ENCODE measurements at regions not wholly inside any gene's neighbourhood (a gene's known extent, or its start where the extent isn't known, plus 50 kb on each side); places are given as distances from the start of the nearest gene placed in this dataset.
"Not testable (repeated sequence)": the region's sequence is repeated elsewhere in the genome, so short reads cannot be mapped to it uniquely, and the experiment has no call there.

- H3K4me1 Mint-ChIP-seq = no peaks in the 10 kb centered on the region
- no peaks in the 10 kb centered on the region for H3K27me3 Mint-ChIP-seq
- ATAC-seq (peak; percentile 23), DNase-seq (no peak)
- H3K27ac Mint-ChIP-seq = no peak overlapping the region
- H3K9me3 Mint-ChIP-seq = peaks cover 0 to 12% of the 10 kb centered on the region in 2 donors
- H3K4me3 Mint-ChIP-seq = no peak overlapping the region
Observed at GRCh38 chr10:57351076-57351475, 916.6 kb downstream of the IPMK start.

DNA sequence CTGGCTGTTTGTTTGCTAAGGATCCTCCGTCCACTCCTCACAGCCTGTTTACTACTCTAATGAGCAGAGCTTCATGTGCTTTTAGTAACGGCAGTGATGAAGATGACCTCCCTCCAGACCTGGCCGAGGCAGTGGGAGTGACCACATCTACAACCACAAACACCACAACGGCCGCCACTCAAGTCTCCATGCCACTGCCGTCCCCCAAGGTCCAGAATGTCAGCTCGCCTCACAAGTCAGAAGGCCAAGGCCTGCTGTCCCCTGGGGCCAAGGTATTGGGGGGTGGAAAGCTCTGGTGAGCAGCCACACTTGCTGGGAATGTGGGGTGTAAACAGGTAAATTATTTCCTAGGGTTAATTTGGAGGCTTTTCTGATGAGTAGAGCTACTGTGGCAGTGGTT is 926.4 kb downstream of the IPMK start:
- H3K27ac Mint-ChIP-seq = peak overlapping the region in 1 of 2 donors; percentile 77
- H3K4me1 Mint-ChIP-seq = no peaks in the 10 kb centered on the region
- DNase-seq (no peak), ATAC-seq (no peak)
- no peak overlapping the region for H3K4me3 Mint-ChIP-seq
- no peaks in the 10 kb centered on the region for H3K27me3 Mint-ChIP-seq
- H3K9me3 Mint-ChIP-seq = peaks cover 8 to 12% of the 10 kb centered on the region in 2 donors

DNA sequence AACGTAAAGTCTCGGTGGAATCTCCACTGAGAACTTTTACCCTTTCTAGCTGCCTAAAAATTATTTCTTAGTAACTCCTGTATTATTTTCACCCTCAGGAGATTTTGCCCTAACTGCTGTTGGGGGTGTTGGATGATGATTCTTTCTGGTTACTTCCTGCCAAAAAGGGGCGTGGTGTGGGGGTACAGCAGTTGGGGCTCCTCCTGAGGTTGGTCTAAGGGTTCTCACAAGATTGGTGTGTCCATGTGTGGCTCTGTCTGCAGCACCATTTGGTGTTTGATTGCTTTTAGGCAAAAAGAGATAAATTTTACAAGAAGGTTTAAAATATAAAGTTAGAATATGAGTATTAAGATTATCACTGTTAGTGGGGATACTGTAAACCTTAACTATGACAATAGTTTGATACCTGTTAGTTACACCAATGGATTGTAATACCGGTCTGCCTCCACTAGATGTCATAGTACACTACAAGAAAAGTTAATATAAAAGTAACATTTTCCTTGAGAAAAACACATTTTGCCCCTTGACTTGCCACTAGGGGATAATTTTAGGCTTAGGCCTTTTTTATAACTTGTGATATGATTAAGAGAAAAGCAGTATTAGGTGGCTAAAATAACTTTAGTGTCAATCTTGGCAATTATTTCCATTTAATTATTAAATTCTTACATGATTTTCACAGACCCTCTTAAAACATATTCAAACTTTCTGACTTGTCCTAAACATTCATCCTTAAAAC is 928.7 kb downstream of the IPMK start:
- H3K27ac Mint-ChIP-seq = no peak overlapping the region
- no peak overlapping the region for H3K4me3 Mint-ChIP-seq
- H3K9me3 Mint-ChIP-seq = peaks cover under 1 to 6% of the 10 kb centered on the region in 2 donors
- ATAC-seq = no peak
- H3K4me1 Mint-ChIP-seq = no peaks in the 10 kb centered on the region
- DNase-seq = peak in 1 of 2 donors; percentile 7
- no peaks in the 10 kb centered on the region for H3K27me3 Mint-ChIP-seq

DNA sequence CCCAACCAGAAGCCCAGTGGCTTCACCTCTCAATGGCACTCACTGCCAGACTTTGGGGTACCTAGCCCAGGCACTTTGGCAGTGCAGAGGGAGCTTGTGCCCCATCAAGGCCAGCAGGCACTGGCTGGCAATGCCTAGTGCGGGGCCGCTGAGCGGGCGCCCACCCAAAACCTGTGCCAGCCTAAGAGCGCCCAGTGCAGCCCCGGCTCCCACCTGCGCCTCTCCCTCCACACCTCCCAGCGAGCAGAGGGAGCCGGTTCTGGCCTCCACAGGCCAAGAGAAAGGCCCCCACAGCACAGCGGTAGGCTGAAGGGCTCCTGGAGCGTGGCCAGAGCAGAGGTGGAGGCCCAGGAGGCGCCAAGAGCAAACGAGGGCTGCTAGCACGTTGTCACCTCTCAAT is 930.8 kb downstream of the IPMK start:
- Mint-ChIP-seq H3K27ac (no peak overlapping the region), H3K4me1 (no peaks in the 10 kb centered on the region), H3K9me3 (no peaks in the 10 kb centered on the region), H3K4me3 (no peak overlapping the region), H3K27me3 (no peaks in the 10 kb centered on the region)
- no peak for ATAC-seq
- no peak for DNase-seq

GRCh38 chr10:57336341-57336740 is 931.4 kb downstream of the IPMK start:
- H3K4me1 Mint-ChIP-seq = no peaks in the 10 kb centered on the region
- ATAC-seq (no peak), DNase-seq (no peak)
- H3K27me3 Mint-ChIP-seq = no peaks in the 10 kb centered on the region
- H3K9me3 Mint-ChIP-seq = no peaks in the 10 kb centered on the region
- no peak overlapping the region for H3K4me3 Mint-ChIP-seq
- H3K27ac Mint-ChIP-seq = no peak overlapping the region

DNA sequence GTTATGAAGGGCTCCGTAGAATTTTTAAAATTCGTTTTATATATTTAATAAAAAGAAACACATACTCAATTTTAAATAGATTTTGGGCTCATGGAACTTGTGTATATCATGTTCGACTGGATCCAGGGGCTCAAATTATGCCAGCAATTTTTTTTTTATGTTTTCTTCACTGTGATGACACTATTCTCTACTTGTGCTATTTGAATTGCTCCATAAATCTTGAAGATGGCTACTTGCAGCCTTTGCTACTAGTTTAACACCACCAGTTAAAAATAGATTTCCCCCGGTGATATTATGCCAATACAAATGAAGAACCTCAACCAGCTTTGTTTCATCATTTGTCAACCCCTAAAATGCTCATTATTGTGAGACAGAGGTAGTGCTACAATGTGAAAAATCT is 933.2 kb downstream of the IPMK start:
- no peak for DNase-seq
- no peak overlapping the region for H3K4me3 Mint-ChIP-seq
- H3K4me1 Mint-ChIP-seq = no peaks in the 10 kb centered on the region
- no peak overlapping the region for H3K27ac Mint-ChIP-seq
- H3K9me3 Mint-ChIP-seq = no peaks in the 10 kb centered on the region
- H3K27me3 Mint-ChIP-seq = no peaks in the 10 kb centered on the region
- ATAC-seq = no peak

DNA sequence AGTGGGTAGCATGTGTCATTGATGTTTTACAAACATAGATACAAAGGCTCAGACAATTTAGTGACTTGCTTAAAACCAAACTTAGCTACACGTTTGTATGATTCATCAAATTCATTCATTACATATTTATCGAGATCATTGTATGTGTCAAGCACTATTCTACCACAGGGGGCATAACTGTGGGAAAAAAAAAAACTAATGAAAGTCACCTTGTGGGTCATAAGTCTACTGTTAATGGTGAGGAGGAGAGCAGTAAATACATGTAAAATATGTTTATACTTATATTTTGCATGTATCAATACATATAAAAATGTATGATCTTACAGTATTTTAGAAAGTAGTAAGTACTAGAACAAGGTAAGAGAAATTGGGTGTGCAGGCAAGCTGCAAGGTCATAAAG is 933.8 kb downstream of the IPMK start:
- Mint-ChIP-seq H3K27ac (no peak overlapping the region), H3K9me3 (no peaks in the 10 kb centered on the region), H3K27me3 (no peaks in the 10 kb centered on the region), H3K4me3 (no peak overlapping the region), H3K4me1 (no peaks in the 10 kb centered on the region)
- ATAC-seq (no peak), DNase-seq (no peak)

GRCh38 chr10:57321400-57321854 is 946.3 kb downstream of the IPMK start:
- H3K4me3 Mint-ChIP-seq, H3K27ac Mint-ChIP-seq, H3K27me3 Mint-ChIP-seq, ATAC-seq, H3K4me1 Mint-ChIP-seq, DNase-seq, H3K9me3 Mint-ChIP-seq: not testable (repeated sequence)

DNA sequence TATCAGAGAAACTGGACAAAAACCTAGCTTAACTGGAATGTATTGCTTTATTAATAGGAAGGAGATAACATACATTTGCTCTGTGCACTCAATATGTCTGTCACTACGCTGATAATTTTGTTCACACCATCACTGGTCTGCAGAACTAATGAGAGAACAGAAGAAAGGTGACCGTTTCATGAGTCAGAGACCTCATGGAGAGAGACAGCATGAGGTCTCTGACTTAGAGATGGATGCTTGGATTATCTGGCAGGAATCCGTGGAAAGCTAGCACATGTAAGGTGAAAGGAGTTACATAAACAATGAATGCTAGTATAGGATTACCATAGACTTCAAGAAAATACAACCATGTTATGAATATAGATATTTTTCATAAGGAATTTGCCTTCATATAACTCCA is 947.3 kb downstream of the IPMK start:
- H3K4me1 Mint-ChIP-seq = no peaks in the 10 kb centered on the region
- no peaks in the 10 kb centered on the region for H3K27me3 Mint-ChIP-seq
- no peak overlapping the region for H3K27ac Mint-ChIP-seq
- no peak for DNase-seq
- peaks cover 0 to 5% of the 10 kb centered on the region in 2 donors for H3K9me3 Mint-ChIP-seq
- no peak overlapping the region for H3K4me3 Mint-ChIP-seq
- ATAC-seq = no peak

DNA sequence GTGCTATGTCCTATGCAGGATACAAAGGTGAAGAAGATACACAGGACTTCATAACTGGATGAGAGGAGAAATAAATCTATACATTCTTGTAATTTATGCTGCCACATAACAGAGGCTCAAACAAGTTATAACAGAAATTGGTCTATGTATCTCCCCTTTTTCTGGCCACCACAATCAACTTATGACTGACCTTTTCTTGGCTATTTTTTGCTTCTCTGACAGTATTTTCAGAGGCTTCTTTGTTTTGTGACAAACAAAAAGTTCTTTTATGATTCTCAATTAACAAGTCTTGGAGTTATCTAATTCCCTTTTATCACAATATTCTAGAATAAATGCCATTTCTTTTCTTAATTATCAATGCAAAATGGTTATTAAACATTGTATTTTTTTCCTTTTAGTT is 953.0 kb upstream of the ZWINT start:
- Mint-ChIP-seq H3K27me3 (no peaks in the 10 kb centered on the region), H3K4me1 (no peaks in the 10 kb centered on the region), H3K9me3 (peaks cover 0 to 9% of the 10 kb centered on the region in 2 donors), H3K27ac (no peak overlapping the region), H3K4me3 (no peak overlapping the region)
- ATAC-seq (no peak), DNase-seq (no peak)

GRCh38 chr10:57303566-57303965 is 942.5 kb upstream of the ZWINT start:
- DNase-seq (no peak), ATAC-seq (no peak)
- H3K27me3 Mint-ChIP-seq = no peaks in the 10 kb centered on the region
- no peaks in the 10 kb centered on the region for H3K4me1 Mint-ChIP-seq
- peaks cover 8 to 12% of the 10 kb centered on the region in 2 donors for H3K9me3 Mint-ChIP-seq
- H3K4me3 Mint-ChIP-seq = no peak overlapping the region
- no peak overlapping the region for H3K27ac Mint-ChIP-seq

DNA sequence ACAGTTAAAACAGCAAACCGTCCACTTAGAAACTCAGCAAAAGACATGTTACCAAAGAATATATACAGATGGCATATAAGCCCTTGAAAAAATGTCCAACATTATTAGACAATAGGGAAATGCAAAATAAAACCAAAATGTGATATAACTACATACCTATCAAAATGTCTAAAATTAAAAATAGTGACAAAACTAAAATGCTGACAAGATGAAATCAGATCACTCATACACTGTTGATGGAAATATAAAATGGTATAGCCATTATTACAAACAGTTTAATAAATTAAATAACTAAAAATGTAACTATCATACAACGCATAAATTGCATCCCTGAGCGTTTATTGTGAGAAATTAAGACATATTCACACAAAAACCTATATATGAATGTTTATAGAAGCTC is 939.7 kb upstream of the ZWINT start:
- DNase-seq = no peak
- no peak overlapping the region for H3K4me3 Mint-ChIP-seq
- H3K9me3 Mint-ChIP-seq = peaks cover 8 to 12% of the 10 kb centered on the region in 2 donors
- no peak for ATAC-seq
- H3K27me3 Mint-ChIP-seq = no peaks in the 10 kb centered on the region
- H3K27ac Mint-ChIP-seq = no peak overlapping the region
- no peaks in the 10 kb centered on the region for H3K4me1 Mint-ChIP-seq

- Mint-ChIP-seq H3K4me1 (no peaks in the 10 kb centered on the region), H3K9me3 (peaks cover 0 to 5% of the 10 kb centered on the region in 2 donors), H3K4me3 (no peak overlapping the region), H3K27me3 (no peaks in the 10 kb centered on the region), H3K27ac (no peak overlapping the region)
- DNase-seq = no peak
- no peak for ATAC-seq
Observed at GRCh38 chr10:57294698-57295097, 933.6 kb upstream of the ZWINT start.

DNA sequence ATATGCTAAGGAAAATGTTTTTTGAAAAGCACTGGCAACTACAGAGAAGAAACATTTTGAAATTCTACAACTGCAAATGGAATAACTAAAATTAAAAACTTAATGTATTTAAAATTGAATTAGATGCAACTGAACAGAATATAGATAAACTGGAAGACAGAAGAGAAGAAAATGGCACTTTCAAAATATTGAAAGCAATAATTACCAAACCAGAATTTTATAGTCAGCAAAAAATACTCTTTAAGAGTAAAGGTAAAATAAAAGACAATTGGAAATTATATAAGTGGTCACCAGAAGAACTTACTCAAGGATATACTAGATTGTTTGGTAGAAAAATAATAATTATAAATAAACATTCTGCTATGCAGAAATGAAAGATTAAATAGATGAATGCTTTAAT is 927.7 kb upstream of the ZWINT start:
- H3K27me3 Mint-ChIP-seq = no peaks in the 10 kb centered on the region
- H3K4me1 Mint-ChIP-seq = no peaks in the 10 kb centered on the region
- H3K4me3 Mint-ChIP-seq = no peak overlapping the region
- H3K27ac Mint-ChIP-seq = no peak overlapping the region
- peaks cover 0 to 5% of the 10 kb centered on the region in 2 donors for H3K9me3 Mint-ChIP-seq
- DNase-seq (no peak), ATAC-seq (no peak)

GRCh38 chr10:57262892-57263291 is 901.8 kb upstream of the ZWINT start:
- ATAC-seq (no peak), DNase-seq (no peak)
- Mint-ChIP-seq H3K4me1 (no peaks in the 10 kb centered on the region), H3K27me3 (no peaks in the 10 kb centered on the region), H3K27ac (no peak overlapping the region), H3K4me3 (no peak overlapping the region), H3K9me3 (peaks cover 6 to 13% of the 10 kb centered on the region in 2 donors)

DNA sequence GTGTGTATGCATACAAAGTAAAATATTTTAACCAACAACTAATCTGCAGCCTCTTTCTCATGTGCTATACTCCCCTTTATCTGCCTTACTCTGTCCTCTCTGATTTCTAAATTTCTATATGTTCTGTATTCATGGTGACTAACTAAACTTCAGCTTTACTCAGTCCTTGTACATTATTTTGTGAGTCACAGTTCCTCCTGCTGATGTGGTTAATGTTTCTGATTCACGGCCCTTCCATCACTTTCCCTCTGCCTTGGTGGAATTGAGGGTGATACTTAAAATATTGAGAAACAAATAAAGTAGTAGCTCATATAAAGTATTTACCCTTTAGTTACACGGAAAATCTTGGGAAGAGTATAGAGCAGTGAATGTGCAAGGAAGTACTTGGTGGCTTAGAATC is 899.1 kb upstream of the ZWINT start:
- DNase-seq (no peak), ATAC-seq (no peak)
- Mint-ChIP-seq H3K9me3 (peaks cover 12 to 19% of the 10 kb centered on the region in 2 donors), H3K4me1 (no peaks in the 10 kb centered on the region), H3K27me3 (no peaks in the 10 kb centered on the region), H3K4me3 (no peak overlapping the region), H3K27ac (no peak overlapping the region)
